SK-N-SH treated with all-trans-retinoic acid at 6 μM for 48 hours (cell line): ENCODE measurements at regions not wholly inside any gene's neighbourhood (a gene's known extent, or its start where the extent isn't known, plus 50 kb on each side); places are given as distances from the start of the nearest gene placed in this dataset.

Experiments used
- ARNTL ChIP-seq: fragments of 450-650 bp; formaldehyde crosslinking; IDR thresholded peaks from 2 replicates; pipeline ENCODE4 v1.5.0; 2020; ENCODE audit warnings: low read depth, mild to moderate bottlenecking, moderate library complexity, borderline replicate concordance
- ESRRG ChIP-seq: fragments of 250-450 bp; sonication (Bioruptor Pico); IDR thresholded peaks from 2 replicates; pipeline ENCODE4 v1.6.1; 2021; ENCODE audit warnings: mild to moderate bottlenecking
- GLIS3 ChIP-seq: fragments of 250-450 bp; sonication (Bioruptor Pico); IDR thresholded peaks from 2 replicates; pipeline ENCODE4 v1.5.0; 2020; ENCODE audit warnings: mild to moderate bottlenecking, moderate library complexity
- ISL1 ChIP-seq: fragments of 250-450 bp; sonication (Bioruptor Pico); IDR thresholded peaks from 2 replicates; pipeline ENCODE4 v2.1.2; 2022; ENCODE audit warnings: mild to moderate bottlenecking, moderate library complexity
- PATZ1 ChIP-seq: fragments of 250-450 bp; sonication (Bioruptor Pico); IDR thresholded peaks from 2 replicates; pipeline ENCODE4 v1.8.0; 2020; ENCODE audit warnings: mild to moderate bottlenecking, moderate library complexity, borderline replicate concordance
- POU6F1 ChIP-seq: fragments of 250-450 bp; sonication (Bioruptor Pico); IDR thresholded peaks from 2 replicates; pipeline ENCODE4 v1.8.0; 2021; ENCODE audit warnings: low read depth, mild to moderate bottlenecking, moderate library complexity, borderline replicate concordance
- PPARA ChIP-seq: fragments of 250-450 bp; sonication (Bioruptor Pico); IDR thresholded peaks from 2 replicates; pipeline ENCODE4 v1.5.0; 2020; ENCODE audit warnings: mild to moderate bottlenecking, borderline replicate concordance
- RARB ChIP-seq: fragments of 250-450 bp; sonication (Bioruptor Pico); IDR thresholded peaks from 2 replicates; pipeline ENCODE4 v1.8.0; 2021; ENCODE audit warnings: mild to moderate bottlenecking, moderate library complexity
- TCF4 ChIP-seq: fragments of 250-450 bp; sonication (Bioruptor Pico); IDR thresholded peaks from 2 replicates; pipeline ENCODE4 v1.8.0; 2021; ENCODE audit warnings: mild to moderate bottlenecking, moderate library complexity, borderline replicate concordance
- ZFP30 ChIP-seq: fragments of 450-650 bp; formaldehyde crosslinking; IDR thresholded peaks from 2 replicates; pipeline ENCODE4 v1.5.0; 2022; ENCODE audit warnings: mild to moderate bottlenecking, moderate library complexity
- ZNF70 ChIP-seq: fragments of 450-650 bp; formaldehyde crosslinking; IDR thresholded peaks from 2 replicates; pipeline ENCODE4 v1.5.0; 2020; ENCODE audit warnings: mild to moderate bottlenecking, moderate library complexity
- ZNF8 ChIP-seq: fragments of 450-650 bp; formaldehyde crosslinking; IDR thresholded peaks from 2 replicates; pipeline ENCODE4 v1.5.0; 2020; ENCODE audit warnings: mild to moderate bottlenecking, moderate library complexity

DNA sequence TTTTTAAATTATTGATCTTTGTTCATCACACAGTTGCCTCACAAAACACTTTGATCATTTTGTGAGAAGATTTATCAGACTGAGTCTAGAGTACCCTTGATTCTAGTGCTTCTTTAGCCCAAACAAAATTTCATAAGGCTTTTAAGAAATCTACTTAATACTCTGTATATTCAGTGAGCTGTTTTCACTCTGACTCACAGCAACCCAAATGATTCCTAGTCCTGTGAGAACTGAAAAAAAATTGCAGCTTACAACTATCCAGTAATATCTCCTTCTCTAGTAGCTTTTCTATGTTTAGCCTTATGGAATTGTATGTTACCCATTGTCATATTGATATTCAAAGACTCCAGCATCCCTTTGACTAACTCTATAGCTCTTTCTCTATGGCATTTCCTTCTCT is 915.6 kb downstream of the AMY1C start:
- TF ChIP-seq PPARA (CRISPR knock-in tag) (no peak), PATZ1 (CRISPR knock-in tag) (no peak), ESRRG (CRISPR knock-in tag) (no peak), ZNF70 (CRISPR knock-in tag) (no peak), GLIS3 (CRISPR knock-in tag) (no peak), ZFP30 (CRISPR knock-in tag) (no peak), RARB (CRISPR knock-in tag) (no peak), ISL1 (CRISPR knock-in tag) (no peak), ARNTL (CRISPR knock-in tag) (no peak), ZNF8 (CRISPR knock-in tag) (no peak), POU6F1 (CRISPR knock-in tag) (no peak), TCF4 (CRISPR knock-in tag) (no peak)
